Liver (tissue), 7 donors: ENCODE measurements at regions not wholly inside any gene's neighbourhood (a gene's known extent, or its start where the extent isn't known, plus 50 kb on each side); places are given as distances from the start of the nearest gene placed in this dataset.

Experiments
- DNase-seq: peaks from one replicate; pipeline ENCODE4 v3.0.0-alpha.2; 2017; ENCODE audit warnings: low spot score
- H3K27ac ChIP-seq, 2 donors: one replicate each; pipeline ENCODE4 v1.7.0; 2013; ENCODE audit warnings: inconsistent platforms in 2 of 2, low read length in 2 of 2, control low read depth in 1 of 2, low read depth in 1 of 2, mild to moderate bottlenecking in 1 of 2
- H3K27me3 ChIP-seq, 4 donors: one replicate each; pipeline versions ENCODE4 v1.6.1 to v1.7.0; 2013; ENCODE audit warnings: low read length in 3 of 4, inconsistent platforms in 1 of 4, mild to moderate bottlenecking in 1 of 4, moderate library complexity in 1 of 4; ENCODE audit not compliant: control insufficient read depth in 4 of 4, insufficient read depth in 4 of 4
- H3K36me3 ChIP-seq, 4 donors: one replicate each; pipeline versions ENCODE4 v1.6.1 to v1.7.0; 2013; ENCODE audit warnings: low read length in 3 of 4, mild to moderate bottlenecking in 3 of 4, low read depth in 1 of 4, moderate library complexity in 1 of 4; ENCODE audit not compliant: control insufficient read depth in 4 of 4, insufficient read depth in 3 of 4
- H3K4me1 ChIP-seq, 4 donors: one replicate each; pipeline versions ENCODE4 v1.6.1 to v1.7.0; 2013; ENCODE audit warnings: low read length in 3 of 4, mild to moderate bottlenecking in 3 of 4, moderate library complexity in 1 of 4; ENCODE audit not compliant: control insufficient read depth in 4 of 4, insufficient read depth in 4 of 4
- H3K4me3 ChIP-seq, 3 donors: one replicate each; pipeline versions ENCODE4 v1.6.1 to v1.7.0; 2013; ENCODE audit warnings: low read length in 3 of 3, control low read depth in 1 of 3, low read depth in 1 of 3, mild to moderate bottlenecking in 1 of 3
- H3K9ac ChIP-seq, 2 donors: one replicate each; pipeline ENCODE4 v1.7.0; 2013; ENCODE audit warnings: low read length in 2 of 2, mild to moderate bottlenecking in 2 of 2, moderate library complexity in 2 of 2, control low read depth in 1 of 2, low read depth in 1 of 2
- H3K9me3 ChIP-seq, 4 donors: one replicate each; pipeline versions ENCODE4 v1.6.1 to v1.7.0; 2013; ENCODE audit warnings: low read length in 3 of 4; ENCODE audit not compliant: control insufficient read depth in 4 of 4
- ATF3 ChIP-seq: IDR thresholded peaks from 2 replicates; pipeline ENCODE4 v1.6.1; 2016; ENCODE audit warnings: antibody characterized with exemption
- EGR1 ChIP-seq, 2 donors: IDR thresholded peaks; 2 replicates each; pipeline ENCODE4 v1.6.1; 2016 to 2018; ENCODE audit warnings: antibody characterized with exemption in 2 of 2, low read depth in 2 of 2
- FOXA1 ChIP-seq: IDR thresholded peaks from 2 replicates; pipeline ENCODE4 v1.6.1; 2016; ENCODE audit warnings: antibody characterized with exemption
- FOXA2 ChIP-seq: IDR thresholded peaks from 2 replicates; pipeline ENCODE4 v1.6.1; 2016; ENCODE audit warnings: antibody characterized with exemption
- GABPA ChIP-seq, 2 donors: IDR thresholded peaks in 1 of 2; conservative IDR thresholded peaks in 1 of 2; 2 replicates each; pipeline ENCODE4 v1.6.1; 2016; ENCODE audit warnings: antibody characterized with exemption in 2 of 2, mild to moderate bottlenecking in 1 of 2, moderate library complexity in 1 of 2
- HNF4A ChIP-seq, 2 donors: conservative IDR thresholded peaks; 2 replicates each; pipeline ENCODE4 v1.6.1; 2016; ENCODE audit warnings: antibody characterized with exemption in 2 of 2, mild to moderate bottlenecking in 2 of 2
- HNF4G ChIP-seq: IDR thresholded peaks from 2 replicates; pipeline ENCODE4 v1.6.1; 2016; ENCODE audit warnings: antibody characterized with exemption
- JUND ChIP-seq, 2 donors: IDR thresholded peaks; 2 replicates each; pipeline ENCODE4 v1.6.1; 2016; ENCODE audit warnings: antibody characterized with exemption in 2 of 2
- NR2F2 ChIP-seq: IDR thresholded peaks from 2 replicates; pipeline ENCODE4 v1.6.1; 2016; ENCODE audit warnings: antibody characterized with exemption
- RAD21 ChIP-seq, 2 donors: IDR thresholded peaks; 2 replicates each; pipeline ENCODE4 v1.6.1; 2016; ENCODE audit warnings: antibody characterized with exemption in 2 of 2, mild to moderate bottlenecking in 2 of 2
- REST ChIP-seq: IDR thresholded peaks from 2 replicates; pipeline ENCODE4 v1.6.1; 2016; ENCODE audit warnings: antibody characterized with exemption, mild to moderate bottlenecking
- RXRA ChIP-seq, 2 donors: IDR thresholded peaks; 2 replicates each; pipeline ENCODE4 v1.6.1; 2017 to 2018; ENCODE audit warnings: antibody characterized with exemption in 2 of 2, mild to moderate bottlenecking in 1 of 2
- SP1 ChIP-seq: IDR thresholded peaks from 2 replicates; pipeline ENCODE4 v1.6.1; 2018; ENCODE audit warnings: antibody characterized with exemption, mild to moderate bottlenecking
- TAF1 ChIP-seq: conservative IDR thresholded peaks from 2 replicates; pipeline ENCODE4 v1.6.1; 2016; ENCODE audit warnings: antibody characterized with exemption, mild to moderate bottlenecking
- ZBTB33 ChIP-seq: IDR thresholded peaks from 2 replicates; pipeline ENCODE4 v1.6.1; 2016; ENCODE audit warnings: antibody characterized with exemption
- WGBS: extraction: QIAGEN DNeasy Blood & Tissue Kit; methylation state at CpG from one replicate; pipeline ENCODE4 v1.1.7; 2013; 5-methylcytosine and 5-hydroxymethylcytosine counted together
- donor health status: healthy.
- donor health status: healthy.
- donor health status: healthy.
- donor health status: healthy.

DNA sequence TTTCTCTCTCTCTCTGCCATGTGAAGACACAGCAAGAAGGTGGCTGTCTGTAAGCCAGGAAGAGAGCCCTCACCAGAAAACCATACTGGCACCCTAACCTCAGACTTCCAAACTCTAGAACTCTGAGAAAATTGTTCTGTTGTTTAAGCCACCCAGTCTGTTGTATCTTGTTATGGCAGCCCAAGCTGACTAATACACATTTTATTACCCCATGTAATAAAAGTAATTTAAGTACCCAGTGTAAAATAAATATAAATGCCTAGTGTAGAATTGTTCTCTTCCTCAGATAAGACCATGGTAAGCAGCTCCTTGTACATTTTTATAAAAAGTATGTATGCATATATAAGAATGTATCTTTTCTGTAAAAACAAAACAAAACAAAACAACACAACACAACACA is 119.7 kb downstream of the DTL start:
- Histone ChIP-seq H3K4me3 (no peak overlapping the region), H3K4me1 (peaks cover 3 to 27% (median 15%) of the 10 kb centered on the region in 4 donors), H3K9me3 (no peaks in the 10 kb centered on the region), H3K27ac (no peak overlapping the region), H3K36me3 (no peaks in the 10 kb centered on the region), H3K27me3 (no peaks in the 10 kb centered on the region), H3K9ac (no peak overlapping the region)
- no peak for TF ChIP-seq ATF3
- no peak for DNase-seq

GRCh38 chr1:212157252-212157651 is 121.7 kb downstream of the DTL start:
- no peaks in the 10 kb centered on the region for H3K36me3 ChIP-seq
- H3K9ac ChIP-seq = no peak overlapping the region
- DNase-seq = no peak
- no peaks in the 10 kb centered on the region for H3K9me3 ChIP-seq
- TF ChIP-seq JUND (IDR thresholded peaks at IDR 0.05) (no peak), RXRA (IDR thresholded peaks at IDR 0.05) (peak; percentile 78 to 93), RAD21 (IDR thresholded peaks at IDR 0.05) (peak in 1 of 2 donors; percentile 43), SP1 (peak; percentile 57), HNF4A (conservative IDR thresholded peaks at IDR 0.05) (peak; percentile 35 to 60), ZBTB33 (no peak), GABPA (IDR thresholded peaks at IDR 0.05 in 1 of 2, conservative IDR thresholded peaks at IDR 0.05 in 1 of 2) (no peak)
- H3K27me3 ChIP-seq = no peaks in the 10 kb centered on the region
- no peak overlapping the region for H3K4me3 ChIP-seq
- peaks cover 3 to 28% (median 16%) of the 10 kb centered on the region in 4 donors for H3K4me1 ChIP-seq
- H3K27ac ChIP-seq = peak overlapping the region in 1 of 2 donors; percentile 43
- WGBS = 64% methylated on average over 6 of the region's 6 CpGs

- peak; percentile 93 for TF ChIP-seq SP1
- TF ChIP-seq REST = peak; percentile 44
- TF ChIP-seq FOXA1 = no peak
- no peak for TF ChIP-seq EGR1 (IDR thresholded peaks at IDR 0.05; ENCODE audit: low read depth in 2 of 2)
- TF ChIP-seq TAF1 = no peak
- TF ChIP-seq RXRA (IDR thresholded peaks at IDR 0.05) = peak; percentile 99
- TF ChIP-seq ZBTB33 = no peak
- no peak for TF ChIP-seq ATF3
- TF ChIP-seq GABPA (IDR thresholded peaks at IDR 0.05 in 1 of 2, conservative IDR thresholded peaks at IDR 0.05 in 1 of 2) = no peak
- peak in 1 of 2 donors; percentile 74 for TF ChIP-seq JUND (IDR thresholded peaks at IDR 0.05)
- TF ChIP-seq FOXA2 = peak; percentile 52
- TF ChIP-seq HNF4A (conservative IDR thresholded peaks at IDR 0.05) = peak; percentile 91 to 93
- TF ChIP-seq RAD21 (IDR thresholded peaks at IDR 0.05) = peak; percentile 61
- TF ChIP-seq NR2F2 = peak; percentile 73
- peak; percentile 47 for TF ChIP-seq HNF4G
- H3K27me3 ChIP-seq = no peaks in the 10 kb centered on the region
- peak overlapping the region; percentile 70 to 85 for H3K27ac ChIP-seq
- 70% methylated on average over 7 of the region's 7 CpGs for WGBS
- H3K36me3 ChIP-seq = no peaks in the 10 kb centered on the region
- no peak overlapping the region for H3K9ac ChIP-seq
- no peaks in the 10 kb centered on the region for H3K9me3 ChIP-seq
- no peak overlapping the region for H3K4me3 ChIP-seq
- H3K4me1 ChIP-seq = peaks cover 3 to 38% (median 17%) of the 10 kb centered on the region in 4 donors
- peak; percentile 38 for DNase-seq
Measured at GRCh38 chr1:212158912-212159796, 123.6 kb downstream of the DTL start.
